M059J (cell line): ENCODE measurements at regions not wholly inside any gene's neighbourhood (a gene's known extent, or its start where the extent isn't known, plus 50 kb on each side); places are given as distances from the start of the nearest gene placed in this dataset.
"Not testable (repeated sequence)": the region's sequence is repeated elsewhere in the genome, so short reads cannot be mapped to it uniquely, and the experiment has no call there.

Experiments used
- DNase-seq: peaks from one replicate; pipeline ENCODE4 v3.0.0-alpha.2; 2012; ENCODE audit warnings: low read depth

- DNase-seq = no peak
These were observed 61.3 kb upstream of the P2RY1 start for GRCh38 chr3:152773633-152774032.

DNA sequence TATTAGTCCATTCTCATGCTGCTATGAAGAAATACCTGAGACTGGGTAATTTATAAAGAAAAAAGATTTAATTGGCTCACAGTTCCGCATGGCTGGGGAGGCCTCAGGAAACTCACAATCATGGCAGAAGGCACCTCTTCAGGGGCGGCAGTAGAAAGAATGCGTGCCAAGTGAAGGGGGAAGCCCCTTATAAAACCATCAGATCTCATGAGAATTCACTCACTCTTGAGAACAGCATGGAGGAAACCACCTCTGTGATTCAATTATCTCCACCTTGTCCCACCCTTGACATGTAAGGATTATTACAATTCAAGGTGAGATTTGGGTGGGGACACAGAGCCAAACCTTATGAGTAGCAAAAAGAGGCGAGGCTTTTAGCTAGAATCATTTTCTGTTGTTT, 60.7 kb upstream of the P2RY1 start:
- DNase-seq = not testable (repeated sequence)

DNA sequence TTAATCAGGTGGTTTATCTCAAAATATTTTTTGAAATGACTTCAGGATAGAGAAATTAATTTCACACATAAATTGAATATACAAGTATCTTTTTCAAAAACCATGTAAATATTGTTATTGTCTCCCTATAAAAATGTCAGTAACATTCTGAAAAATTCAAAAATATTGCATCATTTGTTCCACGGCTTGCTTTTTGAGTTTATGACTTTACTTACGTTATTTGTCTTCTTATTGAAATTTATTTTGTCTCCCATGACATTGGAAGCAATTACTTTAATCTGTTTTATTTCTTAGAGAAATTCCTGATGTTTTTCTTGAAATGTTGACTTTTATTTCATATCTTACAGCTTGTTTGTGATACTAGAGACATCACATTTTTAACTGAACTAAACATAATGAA, 56.9 kb upstream of the P2RY1 start:
- no peak for DNase-seq

DNA sequence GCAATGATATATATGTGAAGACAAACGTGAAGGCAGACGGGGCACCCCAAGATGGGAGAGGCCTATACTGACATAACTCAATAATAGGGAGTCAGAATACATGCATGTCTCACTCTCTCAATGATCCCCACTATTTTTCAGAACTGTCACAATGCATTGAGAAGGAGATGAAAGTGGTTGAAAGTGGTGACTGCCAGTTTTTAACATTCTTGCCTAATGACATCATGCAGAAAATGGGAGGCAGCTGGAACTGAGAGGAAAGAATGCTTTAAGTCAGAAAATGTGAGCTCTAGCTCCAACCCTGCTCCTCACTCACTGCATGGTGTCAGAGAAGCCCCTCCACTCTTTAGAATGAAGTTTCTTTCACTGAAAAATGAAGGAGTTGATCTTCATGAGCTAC, 55.3 kb upstream of the P2RY1 start:
- DNase-seq = peak; percentile 13

GRCh38 chr3:152780553-152780952, 54.4 kb upstream of the P2RY1 start:
- no peak for DNase-seq

GRCh38 chr3:152785051-152785450, 49.9 kb upstream of the P2RY1 start:
- DNase-seq = no peak
